DND-41 (cell line): ENCODE measurements at regions not wholly inside any gene's neighbourhood (a gene's known extent, or its start where the extent isn't known, plus 50 kb on each side); places are given as distances from the start of the nearest gene placed in this dataset.

Source experiments
- CTCF ChIP-seq: IDR thresholded peaks from 2 replicates; pipeline ENCODE4 v1.5.1; 2012; ENCODE audit warnings: borderline replicate concordance, low read length, moderate library complexity, mild to moderate bottlenecking; ENCODE audit not compliant: poor library complexity, severe bottlenecking; ENCODE audit errors: extremely low read depth
- EZH2 ChIP-seq: IDR thresholded peaks from 3 replicates; pipeline ENCODE4 v1.6.1; 2012; ENCODE audit warnings: borderline replicate concordance, low read depth, mild to moderate bottlenecking, moderate library complexity, low read length, inconsistent platforms; ENCODE audit not compliant: severe bottlenecking

- TF ChIP-seq EZH2, result no peak
- no peak for TF ChIP-seq CTCF
These were observed 803.1 kb downstream of the UQCRFS1 start for GRCh38 chr19:28409859-28410258.
